Ishikawa (cell line): ENCODE measurements at regions not wholly inside any gene's neighbourhood (a gene's known extent, or its start where the extent isn't known, plus 50 kb on each side); places are given as distances from the start of the nearest gene placed in this dataset.
A peak's percentile ranks its signal among the peaks of the same experiment; 100 is the strongest.

Source experiments
- CEBPB ChIP-seq: IDR thresholded peaks from 2 replicates; pipeline ENCODE4 v1.6.1; 2012
- CREB1 ChIP-seq: IDR thresholded peaks from 2 replicates; pipeline ENCODE4 v1.6.1; 2012; ENCODE audit warnings: low read depth
- EGR1 ChIP-seq: IDR thresholded peaks from 2 replicates; pipeline ENCODE4 v1.6.1; 2012
- EP300 ChIP-seq: IDR thresholded peaks from 2 replicates; pipeline ENCODE4 v1.6.1; 2012; ENCODE audit warnings: borderline replicate concordance
- FOXM1 ChIP-seq: IDR thresholded peaks from 2 replicates; pipeline ENCODE4 v1.6.1; 2012; ENCODE audit warnings: low read depth, borderline replicate concordance
- MAX ChIP-seq: IDR thresholded peaks from 2 replicates; pipeline ENCODE4 v1.6.1; 2012
- NFIC ChIP-seq: IDR thresholded peaks from 2 replicates; pipeline ENCODE4 v1.6.1; 2012
- RAD21 ChIP-seq: IDR thresholded peaks from 2 replicates; pipeline ENCODE4 v1.6.1; 2012; ENCODE audit warnings: low read depth
- REST ChIP-seq: IDR thresholded peaks from 2 replicates; pipeline ENCODE4 v1.6.1; 2012; ENCODE audit warnings: low read depth, mild to moderate bottlenecking
- TAF1 ChIP-seq: IDR thresholded peaks from 2 replicates; pipeline ENCODE4 v1.6.1; 2012; ENCODE audit warnings: low read depth, mild to moderate bottlenecking
- TCF12 ChIP-seq: IDR thresholded peaks from 2 replicates; pipeline ENCODE4 v1.6.1; 2012; ENCODE audit warnings: low read depth
- TEAD4 ChIP-seq: IDR thresholded peaks from 2 replicates; pipeline ENCODE4 v1.6.1; 2012
- USF1 ChIP-seq: IDR thresholded peaks from 2 replicates; pipeline ENCODE4 v1.6.1; 2012
- YY1 ChIP-seq: IDR thresholded peaks from 2 replicates; pipeline ENCODE4 v1.6.1; 2012; ENCODE audit warnings: low read depth
- ZBTB7A ChIP-seq: IDR thresholded peaks from 2 replicates; pipeline ENCODE4 v1.6.1; 2012; ENCODE audit warnings: low read depth

- 0 out of 2 replicates have a peak, but pooled peaks have one; percentile 7 for TF ChIP-seq NFIC
- TF ChIP-seq EP300, result peak; percentile 62
- no peak for TF ChIP-seq CREB1
- TF ChIP-seq FOXM1, result no peak
- no peak for TF ChIP-seq REST
- no peak for TF ChIP-seq TAF1
- no peak for TF ChIP-seq YY1
- TF ChIP-seq MAX, result no peak
- TF ChIP-seq ZBTB7A, result no peak
- TF ChIP-seq TEAD4, result peak; percentile 57
- TF ChIP-seq USF1, result no peak
- TF ChIP-seq CEBPB, result peak; percentile 56
- no peak for TF ChIP-seq EGR1
- TF ChIP-seq RAD21, result no peak; the same call in 1 of the 2 replicates
- no peak for TF ChIP-seq TCF12
Measured at GRCh38 chr9:21576331-21577189, 94.4 kb upstream of the IFNE start.

- TF ChIP-seq EGR1, result no peak
- no peak for TF ChIP-seq NFIC
- no peak for TF ChIP-seq RAD21
- no peak for TF ChIP-seq EP300
- TF ChIP-seq TEAD4, result no peak
- TF ChIP-seq FOXM1, result no peak
- TF ChIP-seq USF1, result no peak
- TF ChIP-seq MAX, result no peak
- no peak for TF ChIP-seq CREB1
- TF ChIP-seq YY1, result no peak
- no peak for TF ChIP-seq TCF12
- no peak for TF ChIP-seq ZBTB7A
- TF ChIP-seq TAF1, result no peak
Measured at GRCh38 chr9:21579247-21579671, 97.1 kb upstream of the IFNE start.

- TF ChIP-seq TAF1 (no peak), RAD21 (no peak), EGR1 (no peak), TEAD4 (no peak)
Measured at GRCh38 chr9:21579743-21580142, 97.6 kb upstream of the IFNE start.

- TF ChIP-seq EP300 (no peak), USF1 (no peak), ZBTB7A (no peak), EGR1 (no peak), TCF12 (no peak), YY1 (no peak), CEBPB (no peak), RAD21 (no peak), NFIC (no peak), TAF1 (no peak), TEAD4 (no peak), REST (no peak)
Measured at GRCh38 chr9:21580636-21581378, 98.7 kb upstream of the IFNE start.

- no peak for TF ChIP-seq FOXM1
Measured at GRCh38 chr9:21583628-21584377, 101.7 kb upstream of the IFNE start.
